Adrenal gland (tissue), 9 donors: ENCODE measurements at regions not wholly inside any gene's neighbourhood (a gene's known extent, or its start where the extent isn't known, plus 50 kb on each side); places are given as distances from the start of the nearest gene placed in this dataset.
"Not testable (repeated sequence)": the region's sequence is repeated elsewhere in the genome, so short reads cannot be mapped to it uniquely, and the experiment has no call there.

Source experiments
- DNase-seq, 7 donors: peaks; one replicate each; pipeline ENCODE4 v3.0.0-alpha.2; 2019 to 2020
- H3K27ac ChIP-seq, 5 donors: fragments of 200-600 bp; sonication (generic) in 4 of 5; 1 replicate in 3 of 5; 2 replicates in 2 of 5; pipeline versions ENCODE4 v1.5.1 to v1.8.0; 2016 to 2020; ENCODE audit warnings: mild to moderate bottlenecking in 1 of 5
- H3K27me3 ChIP-seq: fragments of 200-600 bp; 2 replicates; pipeline ENCODE4 v1.8.0; 2021
- H3K36me3 ChIP-seq, 2 donors: fragments of 200-600 bp; replicated peaks in 1 of 2; 1 replicate in 1 of 2; 2 replicates in 1 of 2; pipeline versions ENCODE4 v1.5.1 to v1.8.0; 2018 to 2022
- H3K4me1 ChIP-seq, 2 donors: fragments of 200-600 bp; replicated peaks in 1 of 2; 1 replicate in 1 of 2; 2 replicates in 1 of 2; pipeline versions ENCODE4 v1.5.1 to v1.8.0; 2018 to 2021
- H3K4me3 ChIP-seq, 4 donors: fragments of 200-600 bp; sonication (generic) in 3 of 4; one replicate each; pipeline ENCODE4 v1.5.1; 2016 to 2018
- H3K9me3 ChIP-seq, 3 donors: fragments of 200-600 bp; sonication (generic) in 1 of 3; replicated peaks in 1 of 3; 1 replicate in 2 of 3; 2 replicates in 1 of 3; pipeline versions ENCODE4 v1.5.1 to v1.8.0; 2016 to 2021
- CTCF ChIP-seq, 6 experiments: fragments of 450-650 bp in 4 of 6; fragments of 200-600 bp in 2 of 6; sonication (generic) in 1 of 6; IDR thresholded peaks; 1 replicate in 5 of 6; 2 replicates in 1 of 6; pipeline versions ENCODE4 v1.5.1 to v1.8.0; 2016 to 2021; ENCODE audit warnings: antibody characterized with exemption in 6 of 6, mild to moderate bottlenecking in 2 of 6, moderate library complexity in 1 of 6
- POLR2A ChIP-seq, 2 donors: fragments of 450-650 bp; IDR thresholded peaks; one replicate each; pipeline ENCODE4 v1.6.1; 2017; ENCODE audit warnings: antibody characterized with exemption in 2 of 2, mild to moderate bottlenecking in 2 of 2, moderate library complexity in 1 of 2
- WGBS, 4 donors: extraction: QIAGEN DNeasy Blood & Tissue Kit in 2 of 4; methylation state at CpG; one replicate each; pipeline versions ENCODE4 v1.1.5 to v1.1.7; 2013 to 2017; 5-methylcytosine and 5-hydroxymethylcytosine counted together
- intact Hi-C, 2 donors: fragments of 100-400 bp; cut with DNase I; formaldehyde crosslinking; loops; one replicate each; pipeline versions ENCODE4 v1.14.1 to v1.15.0; 2022 to 2023
- donor health status: healthy with polysubstance abuse.
- donor health status: Bipolar disorder and iron deficiency.
- donor health status: DM: yes; HTN: yes; CAD: no.
- donor health status: DM: no; HTN: no; CAD: no.
- donor health status: DM: no; HTN: no; CAD: no.

- H3K36me3 ChIP-seq, result no peaks in the 10 kb centered on the region
- no peak for DNase-seq
- WGBS, 4 donors, result 51 to 60% (median 56%) methylated on average over 11 of the region's 11 CpGs
- no peaks in the 10 kb centered on the region for H3K27me3 ChIP-seq
- H3K9me3 ChIP-seq, result no peaks in the 10 kb centered on the region
- H3K27ac ChIP-seq, result no peak overlapping the region
- no peaks in the 10 kb centered on the region for H3K4me1 ChIP-seq
- H3K4me3 ChIP-seq, result no peak overlapping the region
- no peak for TF ChIP-seq POLR2A (IDR thresholded peaks at IDR 0.05)
- no peak for TF ChIP-seq CTCF (IDR thresholded peaks at IDR 0.05)
- intact Hi-C loops, result no loop called here
These were observed 98.5 kb upstream of the KDM7A start for GRCh38 chr7:140275069-140275965.

GRCh38 chr7:140273417-140273816 lies 96.6 kb upstream of the KDM7A start:
- no peak overlapping the region for H3K4me3 ChIP-seq
- H3K4me1 ChIP-seq, result no peaks in the 10 kb centered on the region
- DNase-seq, result no peak
- WGBS, 4 donors, result 91 to 94% (median 92%) methylated on average over 7 to 8 of the region's 8 CpGs
- H3K36me3 ChIP-seq, result no peaks in the 10 kb centered on the region
- no peak overlapping the region for H3K27ac ChIP-seq
- no peaks in the 10 kb centered on the region for H3K9me3 ChIP-seq
- no peaks in the 10 kb centered on the region for H3K27me3 ChIP-seq
- intact Hi-C loops, result no loop called here
- TF ChIP-seq POLR2A (IDR thresholded peaks at IDR 0.05) (no peak), CTCF (IDR thresholded peaks at IDR 0.05) (no peak)

- 91 to 95% (median 91%) methylated on average over 10 to 16 of the region's 16 CpGs for WGBS, 4 donors
- intact Hi-C loops, H3K27ac ChIP-seq: not testable (repeated sequence)
These were observed 94.8 kb upstream of the KDM7A start for GRCh38 chr7:140271643-140271968.

GRCh38 chr7:140269004-140269638 lies 92.3 kb upstream of the KDM7A start:
- no peaks in the 10 kb centered on the region for H3K9me3 ChIP-seq
- H3K27me3 ChIP-seq, result no peaks in the 10 kb centered on the region
- H3K4me3 ChIP-seq, result no peak overlapping the region
- no peak for DNase-seq
- H3K36me3 ChIP-seq, result no peaks in the 10 kb centered on the region
- H3K27ac ChIP-seq, result no peak overlapping the region
- no peaks in the 10 kb centered on the region for H3K4me1 ChIP-seq
- intact Hi-C loops, result no loop called here
- TF ChIP-seq CTCF (IDR thresholded peaks at IDR 0.05), result no peak
- TF ChIP-seq POLR2A (IDR thresholded peaks at IDR 0.05), result no peak
- 82 to 86% (median 85%) methylated on average over 6 of the region's 6 CpGs for WGBS, 4 donors

More at GRCh38 chr7:140271643-140271968, 94.8 kb upstream of the KDM7A start:
- H3K4me3 ChIP-seq, H3K9me3 ChIP-seq, H3K36me3 ChIP-seq, DNase-seq, H3K27me3 ChIP-seq, H3K4me1 ChIP-seq: not testable (repeated sequence)
